ENCODE measurements at regions not wholly inside any gene's neighbourhood (a gene's known extent, or its start where the extent isn't known, plus 50 kb on each side); places are given as distances from the start of the nearest gene placed in this dataset.

GRCh38 chr15:91576096-91576495 lies 277.4 kb upstream of the SLCO3A1 start:
- Histone ChIP-seq H3K9me3 (no peaks in the 10 kb centered on the region), H3K27ac (no peak overlapping the region), H3K4me3 (no peak overlapping the region), H3K4me1 (peaks cover 0 to 4% (median 0%) of the 10 kb centered on the region in 3 donors), H3K27me3 (peaks cover 0 to under 1% (median 0%) of the 10 kb centered on the region in 4 donors), H3K36me3 (no peaks in the 10 kb centered on the region)
- no peak for DNase-seq
- intact Hi-C loops (cut with DNase I), result no loop called here
- TF ChIP-seq CTCF (IDR thresholded peaks at IDR 0.05), result no peak
- TF ChIP-seq POLR2A (IDR thresholded peaks at IDR 0.05), result no peak
- 61 to 65% methylated on average over 4 of the region's 4 CpGs for WGBS, 2 donors

GRCh38 chr15:91578511-91578910 lies 275.0 kb upstream of the SLCO3A1 start:
- intact Hi-C loops (cut with DNase I), result no loop called here
- Histone ChIP-seq H3K9me3 (no peaks in the 10 kb centered on the region), H3K4me1 (peaks cover 0 to 4% (median 0%) of the 10 kb centered on the region in 3 donors), H3K27me3 (no peaks in the 10 kb centered on the region), H3K4me3 (no peak overlapping the region), H3K36me3 (no peaks in the 10 kb centered on the region), H3K27ac (peak overlapping the region in 1 of 4 donors; percentile 6)
- TF ChIP-seq POLR2A (IDR thresholded peaks at IDR 0.05), result no peak
- TF ChIP-seq CTCF (IDR thresholded peaks at IDR 0.05), result no peak
- no peak for DNase-seq
- 58 to 70% methylated on average over 6 of the region's 6 CpGs for WGBS, 2 donors

- no peaks in the 10 kb centered on the region for H3K9me3 ChIP-seq
- H3K36me3 ChIP-seq, result no peaks in the 10 kb centered on the region
- WGBS, 2 donors, result 86 to 90% methylated on average over 3 of the region's 3 CpGs
- no peak overlapping the region for H3K27ac ChIP-seq
- peaks cover 0 to 9% (median 0%) of the 10 kb centered on the region in 4 donors for H3K27me3 ChIP-seq
- no peak for TF ChIP-seq POLR2A (IDR thresholded peaks at IDR 0.05)
- TF ChIP-seq CTCF (IDR thresholded peaks at IDR 0.05), result no peak
- DNase-seq, result no peak
- no peak overlapping the region for H3K4me3 ChIP-seq
- no peaks in the 10 kb centered on the region for H3K4me1 ChIP-seq
- intact Hi-C loops (cut with DNase I), result no loop called here
These were observed 268.6 kb upstream of the SLCO3A1 start for GRCh38 chr15:91584895-91585294.

GRCh38 chr15:91586560-91586959 lies 266.9 kb upstream of the SLCO3A1 start:
- Histone ChIP-seq H3K4me1 (no peaks in the 10 kb centered on the region), H3K27ac (no peak overlapping the region), H3K36me3 (no peaks in the 10 kb centered on the region), H3K27me3 (peaks cover 0 to 9% (median 0%) of the 10 kb centered on the region in 4 donors), H3K4me3 (no peak overlapping the region), H3K9me3 (no peaks in the 10 kb centered on the region)
- WGBS, 2 donors, result 27 to 55% methylated on average over 3 to 4 of the region's 4 CpGs
- no peak for DNase-seq
- TF ChIP-seq CTCF (IDR thresholded peaks at IDR 0.05) (no peak), POLR2A (IDR thresholded peaks at IDR 0.05) (no peak)
- intact Hi-C loops (cut with DNase I), result no loop called here

GRCh38 chr15:91589360-91589759 lies 264.1 kb upstream of the SLCO3A1 start:
- no peaks in the 10 kb centered on the region for H3K36me3 ChIP-seq
- H3K4me3 ChIP-seq, result no peak overlapping the region
- TF ChIP-seq POLR2A (IDR thresholded peaks at IDR 0.05) (no peak), CTCF (IDR thresholded peaks at IDR 0.05) (no peak)
- no peak for DNase-seq
- no peaks in the 10 kb centered on the region for H3K4me1 ChIP-seq
- 78 to 91% methylated on average over 3 of the region's 3 CpGs for WGBS, 2 donors
- H3K9me3 ChIP-seq, result no peaks in the 10 kb centered on the region
- H3K27ac ChIP-seq, result no peak overlapping the region
- intact Hi-C loops (cut with DNase I), result no loop called here
- peaks cover 0 to 9% (median 0%) of the 10 kb centered on the region in 4 donors for H3K27me3 ChIP-seq
